Tibial nerve (tissue), 4 donors: ENCODE measurements at regions not wholly inside any gene's neighbourhood (a gene's known extent, or its start where the extent isn't known, plus 50 kb on each side); places are given as distances from the start of the nearest gene placed in this dataset.

ENCODE experiments used
- EP300 ChIP-seq, 2 donors: sonication (generic); formaldehyde crosslinking; IDR thresholded peaks; one replicate each; pipeline ENCODE4 v1.6.1; 2017; ENCODE audit warnings: antibody characterized with exemption in 2 of 2, mild to moderate bottlenecking in 1 of 2
- POLR2A ChIP-seq, 2 donors: fragments of 450-650 bp; IDR thresholded peaks; one replicate each; pipeline ENCODE4 v1.6.1; 2017; ENCODE audit warnings: antibody characterized with exemption in 2 of 2, mild to moderate bottlenecking in 2 of 2, moderate library complexity in 2 of 2
- TF ChIP-seq, protein P1 (sequence below), 5 experiments: fragments of 200-600 bp in 3 of 5; fragments of 450-650 bp in 2 of 5; sonication (generic) in 3 of 5; IDR thresholded peaks; one replicate each; pipeline ENCODE4 v1.5.1; 2016 to 2019; ENCODE audit warnings: antibody characterized with exemption in 5 of 5, mild to moderate bottlenecking in 3 of 5, moderate library complexity in 2 of 5

DNA sequence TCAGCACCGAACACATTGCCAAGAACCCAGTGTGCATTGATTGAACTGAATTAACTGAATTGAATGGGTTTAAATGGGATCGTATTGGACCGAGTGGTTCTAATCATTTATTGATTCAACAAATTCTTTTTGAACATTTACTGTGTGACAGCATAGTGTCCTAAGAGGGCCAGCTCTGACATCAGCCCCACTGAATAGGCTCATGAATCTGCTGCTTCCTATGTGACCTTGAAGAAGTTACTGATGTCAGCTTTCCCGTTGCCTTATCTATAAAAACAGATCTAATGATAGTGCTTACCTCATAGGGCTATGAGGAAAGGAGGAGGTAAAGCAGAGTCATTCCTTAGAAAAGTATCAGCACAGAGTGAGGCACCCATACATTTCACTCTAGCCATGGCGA is 226.3 kb downstream of the CBLN1 start:
- TF ChIP-seq, protein P1, sequence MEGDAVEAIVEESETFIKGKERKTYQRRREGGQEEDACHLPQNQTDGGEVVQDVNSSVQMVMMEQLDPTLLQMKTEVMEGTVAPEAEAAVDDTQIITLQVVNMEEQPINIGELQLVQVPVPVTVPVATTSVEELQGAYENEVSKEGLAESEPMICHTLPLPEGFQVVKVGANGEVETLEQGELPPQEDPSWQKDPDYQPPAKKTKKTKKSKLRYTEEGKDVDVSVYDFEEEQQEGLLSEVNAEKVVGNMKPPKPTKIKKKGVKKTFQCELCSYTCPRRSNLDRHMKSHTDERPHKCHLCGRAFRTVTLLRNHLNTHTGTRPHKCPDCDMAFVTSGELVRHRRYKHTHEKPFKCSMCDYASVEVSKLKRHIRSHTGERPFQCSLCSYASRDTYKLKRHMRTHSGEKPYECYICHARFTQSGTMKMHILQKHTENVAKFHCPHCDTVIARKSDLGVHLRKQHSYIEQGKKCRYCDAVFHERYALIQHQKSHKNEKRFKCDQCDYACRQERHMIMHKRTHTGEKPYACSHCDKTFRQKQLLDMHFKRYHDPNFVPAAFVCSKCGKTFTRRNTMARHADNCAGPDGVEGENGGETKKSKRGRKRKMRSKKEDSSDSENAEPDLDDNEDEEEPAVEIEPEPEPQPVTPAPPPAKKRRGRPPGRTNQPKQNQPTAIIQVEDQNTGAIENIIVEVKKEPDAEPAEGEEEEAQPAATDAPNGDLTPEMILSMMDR (IDR thresholded peaks at IDR 0.05): no peak
- TF ChIP-seq POLR2A (IDR thresholded peaks at IDR 0.05): no peak
- no peak for TF ChIP-seq EP300 (IDR thresholded peaks at IDR 0.05)
